NCI-H748 treated with DMSO at 0.1 percent for 48 hours (cell line): ENCODE measurements at regions not wholly inside any gene's neighbourhood (a gene's known extent, or its start where the extent isn't known, plus 50 kb on each side); places are given as distances from the start of the nearest gene placed in this dataset.
"Not testable (repeated sequence)": the region's sequence is repeated elsewhere in the genome, so short reads cannot be mapped to it uniquely, and the experiment has no call there.

ENCODE experiments used
- DNase-seq: peaks from one replicate; lab custom pipeline; 2025; lab: John Stamatoyannopoulos, UW

GRCh38 chrX:74179990-74180389 lies 124.0 kb upstream of the ZCCHC13 start:
- no peak for DNase-seq

GRCh38 chrX:74179499-74179898 lies 124.5 kb upstream of the ZCCHC13 start:
- no peak for DNase-seq

GRCh38 chrX:74179071-74179470 lies 124.9 kb upstream of the ZCCHC13 start:
- no peak for DNase-seq

GRCh38 chrX:74178536-74178935 lies 125.4 kb upstream of the ZCCHC13 start:
- DNase-seq: no peak

GRCh38 chrX:74171465-74171864 lies 132.5 kb upstream of the ZCCHC13 start:
- no peak for DNase-seq

- no peak for DNase-seq
These were observed 141.8 kb upstream of the ZCCHC13 start for GRCh38 chrX:74162199-74162598.

- DNase-seq: no peak
These were observed 143.2 kb upstream of the ZCCHC13 start for GRCh38 chrX:74160816-74161215.

- no peak for DNase-seq
These were observed 143.6 kb upstream of the ZCCHC13 start for GRCh38 chrX:74160358-74160757.

GRCh38 chrX:74147439-74147838 lies 156.5 kb upstream of the ZCCHC13 start:
- no peak for DNase-seq

- DNase-seq: no peak
These were observed 165.0 kb upstream of the ZCCHC13 start for GRCh38 chrX:74138943-74139342.

GRCh38 chrX:74133156-74133796 lies 170.7 kb upstream of the ZCCHC13 start:
- peak; percentile 37 for DNase-seq

GRCh38 chrX:74132280-74132679 lies 171.7 kb upstream of the ZCCHC13 start:
- DNase-seq: no peak

GRCh38 chrX:74119016-74119910 lies 184.7 kb upstream of the ZCCHC13 start:
- no peak for DNase-seq

GRCh38 chrX:74117962-74118902 lies 185.7 kb upstream of the ZCCHC13 start:
- no peak for DNase-seq

GRCh38 chrX:74111245-74111644 lies 192.7 kb upstream of the ZCCHC13 start:
- no peak for DNase-seq

- DNase-seq: no peak
These were observed 196.3 kb upstream of the ZCCHC13 start for GRCh38 chrX:74107666-74108065.

- DNase-seq: no peak
These were observed 199.5 kb upstream of the ZCCHC13 start for GRCh38 chrX:74104356-74105015.

- DNase-seq: not testable (repeated sequence)
These were observed 205.6 kb upstream of the ZCCHC13 start for GRCh38 chrX:74098407-74098806.

- DNase-seq: no peak
These were observed 213.9 kb upstream of the ZCCHC13 start for GRCh38 chrX:74090049-74090448.

GRCh38 chrX:74085642-74086236 lies 218.2 kb upstream of the ZCCHC13 start:
- DNase-seq: no peak

- DNase-seq: no peak
These were observed 223.8 kb upstream of the ZCCHC13 start for GRCh38 chrX:74080165-74080564.
